ENCODE measurements at regions not wholly inside any gene's neighbourhood (a gene's known extent, or its start where the extent isn't known, plus 50 kb on each side); places are given as distances from the start of the nearest gene placed in this dataset.

- TF ChIP-seq EZH2 (IDR thresholded peaks at IDR 0.05; ENCODE audit: borderline replicate concordance, insufficient read depth, low read length, poor library complexity, severe bottlenecking) (no peak), MXI1 (conservative IDR thresholded peaks at IDR 0.05; ENCODE audit: poor library complexity, severe bottlenecking) (no peak), RAD21 (conservative IDR thresholded peaks at IDR 0.05) (no peak)
- TF ChIP-seq, protein P1, sequence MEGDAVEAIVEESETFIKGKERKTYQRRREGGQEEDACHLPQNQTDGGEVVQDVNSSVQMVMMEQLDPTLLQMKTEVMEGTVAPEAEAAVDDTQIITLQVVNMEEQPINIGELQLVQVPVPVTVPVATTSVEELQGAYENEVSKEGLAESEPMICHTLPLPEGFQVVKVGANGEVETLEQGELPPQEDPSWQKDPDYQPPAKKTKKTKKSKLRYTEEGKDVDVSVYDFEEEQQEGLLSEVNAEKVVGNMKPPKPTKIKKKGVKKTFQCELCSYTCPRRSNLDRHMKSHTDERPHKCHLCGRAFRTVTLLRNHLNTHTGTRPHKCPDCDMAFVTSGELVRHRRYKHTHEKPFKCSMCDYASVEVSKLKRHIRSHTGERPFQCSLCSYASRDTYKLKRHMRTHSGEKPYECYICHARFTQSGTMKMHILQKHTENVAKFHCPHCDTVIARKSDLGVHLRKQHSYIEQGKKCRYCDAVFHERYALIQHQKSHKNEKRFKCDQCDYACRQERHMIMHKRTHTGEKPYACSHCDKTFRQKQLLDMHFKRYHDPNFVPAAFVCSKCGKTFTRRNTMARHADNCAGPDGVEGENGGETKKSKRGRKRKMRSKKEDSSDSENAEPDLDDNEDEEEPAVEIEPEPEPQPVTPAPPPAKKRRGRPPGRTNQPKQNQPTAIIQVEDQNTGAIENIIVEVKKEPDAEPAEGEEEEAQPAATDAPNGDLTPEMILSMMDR (IDR thresholded peaks at IDR 0.05; ENCODE audit: poor library complexity, severe bottlenecking) = no peak
These were observed 1293.7 kb upstream of the FAM98A start for GRCh38 chr2:34892766-34893165.
